K562 (cell line): ENCODE measurements at regions not wholly inside any gene's neighbourhood (a gene's known extent, or its start where the extent isn't known, plus 50 kb on each side); places are given as distances from the start of the nearest gene placed in this dataset.

Experiments
- CHD7 ChIP-seq: fragments of 200-600 bp; sonication (generic); IDR thresholded peaks from one replicate; pipeline ENCODE4 v1.6.1; 2012; ENCODE audit warnings: mild to moderate bottlenecking, low read depth, low read length, inconsistent platforms
- ESRRA ChIP-seq: fragments of 450-650 bp; IDR thresholded peaks from 2 replicates; pipeline ENCODE4 v1.6.1; 2014; ENCODE audit warnings: low read depth, mild to moderate bottlenecking, moderate library complexity, borderline replicate concordance
- HNRNPUL1 ChIP-seq: fragments of 200-400 bp; formaldehyde crosslinking; IDR thresholded peaks from 2 replicates; pipeline ENCODE4 v1.6.1; 2017; ENCODE audit warnings: low read length
- KLF6 ChIP-seq: fragments of 250-450 bp; sonication (Bioruptor Pico); IDR thresholded peaks from 2 replicates; pipeline ENCODE4 v1.4.0; 2020; ENCODE audit warnings: mild to moderate bottlenecking, moderate library complexity, borderline replicate concordance
- LARP7 ChIP-seq: fragments of 450-650 bp; IDR thresholded peaks from 2 replicates; pipeline ENCODE4 v1.6.1; 2016
- POLR2A ChIP-seq: fragments of 450-650 bp; conservative IDR thresholded peaks from 2 replicates; pipeline ENCODE4 v1.6.1; 2016

GRCh38 chr21:17348849-17349248 is 164.0 kb upstream of the CXADR start (continued):
- TF ChIP-seq CHD7 (no peak), LARP7 (no peak), KLF6 (CRISPR knock-in tag) (no peak), HNRNPUL1 (no peak), POLR2A (no peak), ESRRA (no peak)
